ENCODE measurements at regions not wholly inside any gene's neighbourhood (a gene's known extent, or its start where the extent isn't known, plus 50 kb on each side); places are given as distances from the start of the nearest gene placed in this dataset.
"Not testable (repeated sequence)": the region's sequence is repeated elsewhere in the genome, so short reads cannot be mapped to it uniquely, and the experiment has no call there.

DNA sequence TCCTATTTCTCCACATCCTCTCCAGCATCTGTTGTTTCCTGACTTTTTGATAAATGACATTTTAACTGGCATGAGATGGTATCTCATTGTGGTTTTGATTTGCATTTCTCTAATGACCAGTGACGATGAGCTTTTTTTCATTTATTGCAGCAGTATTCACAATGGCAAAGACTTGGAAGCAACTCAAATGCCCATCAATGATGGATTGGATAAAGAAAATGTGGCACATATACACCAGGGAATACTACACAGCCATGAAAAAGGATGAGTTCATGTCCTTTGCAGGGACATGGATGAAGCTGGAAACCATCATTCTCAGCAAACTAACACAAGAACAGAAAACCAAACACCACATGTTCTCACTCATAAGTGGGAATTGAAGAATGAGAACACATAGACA lies 329.0 kb upstream of the DAB2 start:
- not testable (repeated sequence) for DNase-seq (ENCODE audit: low spot score)

DNA sequence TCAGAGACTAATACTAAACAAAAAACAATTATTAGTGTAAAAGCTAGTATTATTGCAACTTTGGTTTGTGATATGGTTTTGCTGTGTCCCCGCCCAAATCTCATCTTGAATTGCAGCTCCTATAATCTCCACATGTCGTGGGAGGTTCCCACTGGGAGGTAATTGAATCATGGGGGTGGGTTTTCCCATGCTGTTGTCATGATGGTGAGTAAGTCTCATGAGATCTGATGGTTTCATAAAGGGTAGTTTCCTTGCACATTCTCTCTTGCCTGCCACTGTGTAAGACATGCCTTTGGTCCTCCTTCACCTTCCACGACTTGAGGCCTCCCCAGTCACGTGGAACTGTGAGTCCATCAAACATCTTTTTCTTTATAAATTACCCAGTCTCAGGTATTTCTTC lies 325.9 kb upstream of the DAB2 start:
- no peak for DNase-seq (ENCODE audit: low spot score)

DNA sequence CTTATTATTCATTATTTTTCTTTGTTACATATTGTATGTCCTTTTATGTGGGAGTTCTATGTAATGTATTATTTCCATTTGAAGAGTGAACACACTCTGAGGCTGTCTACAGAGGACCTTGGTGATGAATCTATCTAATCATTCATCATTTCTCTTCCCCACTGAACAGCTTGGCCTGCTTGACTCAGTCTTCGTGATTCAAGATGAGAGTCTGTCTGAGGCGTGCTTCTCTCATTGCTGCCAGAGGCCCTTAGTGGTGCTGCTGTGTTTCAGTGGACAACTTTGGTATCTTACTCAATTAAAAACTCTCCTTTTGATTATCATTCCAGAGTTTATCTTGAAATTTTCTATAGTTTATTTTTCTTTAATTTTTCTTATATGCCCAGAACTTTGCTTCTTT lies 318.1 kb upstream of the DAB2 start:
- DNase-seq (ENCODE audit: low spot score): no peak

DNA sequence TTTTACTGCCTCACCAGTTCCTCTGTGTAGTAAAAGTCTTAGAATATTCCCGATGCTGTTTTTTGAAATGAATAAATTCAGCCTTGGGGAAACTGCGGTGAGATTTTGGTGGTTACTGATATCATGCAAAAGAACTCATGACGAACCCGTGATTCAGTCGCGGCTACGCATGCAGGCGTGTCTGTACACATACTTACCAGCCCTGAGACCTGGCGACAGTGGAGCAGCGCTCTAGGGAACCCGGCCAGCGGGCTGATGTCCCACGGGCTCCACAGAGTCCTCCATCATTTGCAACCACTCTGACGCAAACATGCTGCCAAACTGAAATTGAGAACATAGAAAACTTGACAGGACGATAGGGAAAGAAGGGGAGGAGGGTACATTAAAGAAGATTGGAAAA lies 315.6 kb upstream of the DAB2 start:
- DNase-seq (ENCODE audit: low spot score): no peak

DNA sequence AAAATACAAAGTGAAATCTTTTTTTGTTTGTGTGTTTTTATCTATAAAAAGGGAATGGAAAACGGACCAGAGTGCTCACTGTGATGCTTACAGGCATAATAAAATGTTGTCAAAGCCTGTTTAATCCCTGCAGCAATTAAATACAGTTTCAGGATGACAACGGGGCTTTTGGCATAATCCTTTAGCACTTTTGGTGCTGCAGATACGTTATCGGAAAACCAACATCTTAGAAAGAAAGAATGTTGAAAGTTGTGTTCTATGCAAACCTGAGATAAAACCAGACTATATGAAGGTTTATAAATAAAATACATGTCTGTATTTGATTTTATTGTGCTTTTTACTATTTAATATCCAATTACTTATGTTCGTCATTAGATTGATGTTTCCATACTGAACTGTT lies 307.4 kb upstream of the DAB2 start:
- no peak for DNase-seq (ENCODE audit: low spot score)

DNA sequence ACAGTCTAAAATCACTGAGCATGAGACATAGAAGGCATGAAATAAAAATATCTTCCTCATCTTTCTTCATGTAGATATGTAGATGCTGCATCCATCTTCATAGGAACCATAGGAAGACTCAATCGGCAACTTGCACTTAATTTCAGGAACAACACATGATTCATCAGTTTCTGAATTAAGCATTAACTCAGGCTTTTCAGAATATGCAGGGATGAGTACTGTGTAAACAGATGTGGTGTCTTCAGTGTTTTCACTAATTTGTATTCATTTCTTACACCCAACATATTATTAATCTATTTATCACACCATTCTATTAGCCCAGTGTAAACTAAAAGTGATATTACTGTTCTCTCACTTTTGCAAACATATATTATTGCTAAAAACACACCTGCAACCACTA lies 305.9 kb upstream of the DAB2 start:
- DNase-seq (ENCODE audit: low spot score): no peak

DNA sequence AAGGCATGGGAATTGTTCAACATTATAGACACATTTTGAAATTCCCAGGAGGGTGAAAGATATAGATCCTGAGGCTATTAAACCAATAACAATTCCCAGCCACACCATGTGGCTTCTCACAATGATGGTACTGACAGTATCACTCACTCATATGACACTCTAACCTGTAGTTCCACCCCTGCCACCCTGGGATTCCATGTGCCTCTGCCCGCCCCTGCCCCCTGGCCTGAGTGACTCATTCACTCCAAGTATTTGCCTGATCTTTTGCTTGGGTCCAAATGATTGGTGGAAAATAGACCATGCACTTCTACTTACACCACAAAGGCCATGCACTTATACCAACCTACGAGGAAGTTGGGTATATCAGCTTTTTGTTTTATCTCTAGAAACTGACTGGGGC lies 305.2 kb upstream of the DAB2 start:
- DNase-seq (ENCODE audit: low spot score): no peak

DNA sequence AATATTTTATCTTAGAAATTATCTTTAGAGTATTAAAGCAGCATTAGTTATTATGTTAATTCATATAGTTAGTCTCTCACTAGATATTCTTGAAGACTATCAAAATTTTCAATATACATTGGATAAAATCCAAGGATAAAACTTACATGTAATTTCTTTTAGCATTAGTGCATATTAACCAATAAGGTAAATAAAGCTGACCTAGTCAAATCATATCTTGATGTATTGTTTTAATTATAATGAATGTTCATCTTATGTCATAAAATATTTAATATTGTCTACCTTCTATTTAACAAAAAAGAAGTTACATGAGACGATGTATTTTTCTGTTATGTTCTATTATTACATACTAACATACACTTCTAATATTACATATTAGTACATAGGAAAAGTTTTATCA lies 301.7 kb upstream of the DAB2 start:
- no peak for DNase-seq (ENCODE audit: low spot score)

DNA sequence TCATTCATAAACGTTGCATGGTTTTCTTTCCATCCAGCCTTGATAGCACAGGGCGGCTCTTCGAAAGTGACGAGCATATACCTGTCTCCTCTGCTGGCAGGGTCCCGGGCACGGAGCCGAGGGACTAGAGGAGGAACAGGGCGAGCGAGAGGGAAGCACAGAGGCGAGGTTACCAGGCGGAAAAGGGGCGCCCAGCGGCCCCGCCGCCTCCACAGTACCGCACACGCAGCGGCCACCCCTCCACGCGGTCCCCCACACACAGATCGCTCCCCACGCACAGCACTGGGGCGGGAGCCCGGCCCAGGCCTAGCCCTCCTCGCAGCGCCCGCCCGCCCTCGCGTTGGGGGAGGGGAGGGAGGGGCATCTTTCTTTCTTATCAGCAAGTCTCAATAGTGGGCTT lies 296.6 kb upstream of the DAB2 start:
- no peak for DNase-seq (ENCODE audit: low spot score)

DNA sequence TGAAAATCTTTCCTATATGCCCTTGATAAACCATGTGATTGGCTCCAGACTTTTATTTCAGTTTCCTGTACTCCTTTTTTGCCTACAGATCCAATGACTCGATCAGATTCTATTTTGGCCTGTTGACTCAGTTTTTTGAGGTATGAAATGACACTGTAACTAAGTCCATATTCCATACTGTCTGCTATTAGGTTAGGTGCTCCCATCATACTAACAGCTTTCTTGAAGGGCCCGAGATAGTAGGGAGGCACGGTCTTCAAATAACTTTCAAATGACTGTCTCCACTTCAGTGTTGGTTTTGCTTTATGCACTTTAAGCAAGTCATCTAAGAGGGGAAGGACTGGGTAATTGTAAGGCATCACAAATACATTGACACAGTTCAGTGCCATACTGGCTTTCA lies 295.4 kb upstream of the DAB2 start:
- DNase-seq (ENCODE audit: low spot score): no peak

DNA sequence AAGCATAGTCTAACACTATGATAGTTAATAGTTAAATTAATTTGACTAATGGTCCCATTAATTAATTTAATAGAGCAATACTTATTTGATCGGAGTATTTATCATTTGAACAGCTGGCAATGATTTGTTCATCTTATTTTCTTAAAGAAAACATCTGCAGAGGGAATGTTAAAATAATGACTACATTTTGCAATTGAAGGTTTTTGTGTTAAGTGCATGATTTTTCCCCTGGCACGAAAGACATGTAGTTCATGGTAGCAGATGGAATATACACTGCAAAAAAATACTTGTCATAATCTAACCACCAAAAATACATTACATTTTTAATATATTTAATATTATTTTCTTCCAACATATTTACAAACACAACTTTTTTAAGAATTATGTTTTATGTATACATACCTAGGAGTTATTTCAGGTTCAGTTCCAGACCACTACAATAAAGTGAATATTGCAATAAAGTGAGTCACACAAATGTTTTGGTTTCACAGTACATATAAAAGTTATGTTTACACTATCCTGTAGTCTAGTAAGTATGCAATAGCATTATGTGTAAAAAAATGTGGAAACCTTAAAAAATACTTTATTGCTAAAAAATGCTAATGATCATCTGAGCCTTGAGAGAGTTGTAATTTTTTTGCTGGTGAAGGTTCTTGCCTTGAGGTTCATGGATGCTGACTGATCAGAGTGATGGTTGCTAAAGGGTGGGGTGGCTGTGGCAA lies 292.6 kb upstream of the DAB2 start:
- no peak for DNase-seq (ENCODE audit: low spot score)

DNA sequence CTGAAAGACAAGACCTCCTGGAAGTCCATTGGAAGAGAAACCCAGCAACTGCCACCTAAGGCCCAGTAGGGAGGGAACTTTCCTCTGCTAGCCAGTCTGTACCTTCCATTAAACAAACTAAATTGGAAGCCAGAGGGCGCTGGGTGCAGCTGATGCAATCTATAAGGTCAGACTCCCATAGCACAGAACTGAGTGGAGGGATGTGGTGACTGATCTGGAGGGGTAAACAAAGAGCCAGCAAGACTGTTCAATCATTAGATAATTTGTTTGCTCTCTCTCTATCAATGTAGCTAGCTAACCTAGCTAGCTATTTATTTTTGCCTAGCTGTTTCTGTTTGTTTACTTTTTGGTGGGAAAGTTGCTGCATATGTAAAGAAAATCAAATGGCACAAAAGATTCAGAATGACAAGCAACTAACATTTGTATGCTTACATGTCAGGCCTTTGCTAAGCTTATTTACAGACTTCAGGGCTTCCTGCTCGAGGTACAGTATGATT lies 291.8 kb upstream of the DAB2 start:
- DNase-seq (ENCODE audit: low spot score): no peak

DNA sequence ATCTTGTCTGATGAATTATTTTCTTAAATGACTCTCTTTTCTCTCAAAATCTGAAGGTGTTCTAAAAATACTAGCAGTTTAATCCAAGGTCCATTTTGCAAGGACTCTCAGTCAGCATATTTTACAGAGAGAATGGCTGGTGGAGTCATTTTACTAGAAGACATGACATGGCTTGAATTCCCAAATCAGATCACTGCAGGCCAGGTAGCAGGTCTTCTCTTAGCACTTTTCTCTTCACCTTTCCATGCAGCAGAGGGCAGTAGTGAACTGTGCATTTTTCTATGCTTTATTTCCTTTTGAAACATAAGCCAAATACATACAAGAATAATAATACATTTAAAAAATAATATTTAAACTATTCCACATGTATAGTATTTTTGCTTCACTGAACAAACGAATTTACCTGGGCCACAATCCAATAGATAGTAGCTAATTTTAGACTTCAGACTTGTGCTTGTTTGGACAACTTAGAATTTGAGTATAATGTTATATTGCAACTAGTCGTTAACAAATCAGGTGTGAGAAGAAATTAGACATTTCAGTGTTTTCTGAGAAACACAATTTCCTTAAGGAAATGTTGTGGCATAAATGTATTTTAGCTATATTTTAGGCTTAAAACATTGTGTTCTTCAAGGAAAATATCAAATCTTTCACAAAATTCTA lies 289.4 kb upstream of the DAB2 start:
- no peak for DNase-seq (ENCODE audit: low spot score)

DNA sequence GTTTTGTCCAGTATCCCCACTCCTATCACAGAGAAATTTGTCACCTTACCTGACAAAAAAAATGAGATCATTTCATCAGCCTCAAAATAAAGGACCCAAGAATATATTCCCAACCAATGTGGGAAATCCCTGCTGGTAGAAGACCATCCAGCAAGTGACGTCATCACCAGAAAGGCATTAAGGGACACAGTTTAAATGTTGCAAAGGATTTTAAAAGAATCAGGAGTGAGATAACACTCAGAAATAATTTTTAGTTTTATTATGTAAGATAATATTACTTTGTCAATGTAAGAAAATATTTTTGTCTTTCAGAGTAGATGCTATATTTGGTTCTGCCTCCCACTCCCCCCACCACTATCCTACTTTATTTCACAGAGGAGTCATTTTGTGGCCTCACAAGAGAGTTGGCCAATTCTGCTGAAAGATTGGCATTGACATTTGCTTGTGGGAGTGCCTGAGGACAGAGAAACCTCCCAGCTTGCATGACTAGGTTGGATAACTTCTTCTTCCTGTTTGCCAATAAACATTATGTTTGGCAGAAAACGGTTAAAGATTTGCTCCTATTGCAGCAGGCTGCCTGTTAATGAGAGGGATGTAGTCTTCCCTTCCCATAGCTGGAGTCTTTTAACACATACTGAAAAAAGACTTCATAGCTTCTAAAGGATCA lies 288.6 kb upstream of the DAB2 start:
- no peak for DNase-seq (ENCODE audit: low spot score)

DNA sequence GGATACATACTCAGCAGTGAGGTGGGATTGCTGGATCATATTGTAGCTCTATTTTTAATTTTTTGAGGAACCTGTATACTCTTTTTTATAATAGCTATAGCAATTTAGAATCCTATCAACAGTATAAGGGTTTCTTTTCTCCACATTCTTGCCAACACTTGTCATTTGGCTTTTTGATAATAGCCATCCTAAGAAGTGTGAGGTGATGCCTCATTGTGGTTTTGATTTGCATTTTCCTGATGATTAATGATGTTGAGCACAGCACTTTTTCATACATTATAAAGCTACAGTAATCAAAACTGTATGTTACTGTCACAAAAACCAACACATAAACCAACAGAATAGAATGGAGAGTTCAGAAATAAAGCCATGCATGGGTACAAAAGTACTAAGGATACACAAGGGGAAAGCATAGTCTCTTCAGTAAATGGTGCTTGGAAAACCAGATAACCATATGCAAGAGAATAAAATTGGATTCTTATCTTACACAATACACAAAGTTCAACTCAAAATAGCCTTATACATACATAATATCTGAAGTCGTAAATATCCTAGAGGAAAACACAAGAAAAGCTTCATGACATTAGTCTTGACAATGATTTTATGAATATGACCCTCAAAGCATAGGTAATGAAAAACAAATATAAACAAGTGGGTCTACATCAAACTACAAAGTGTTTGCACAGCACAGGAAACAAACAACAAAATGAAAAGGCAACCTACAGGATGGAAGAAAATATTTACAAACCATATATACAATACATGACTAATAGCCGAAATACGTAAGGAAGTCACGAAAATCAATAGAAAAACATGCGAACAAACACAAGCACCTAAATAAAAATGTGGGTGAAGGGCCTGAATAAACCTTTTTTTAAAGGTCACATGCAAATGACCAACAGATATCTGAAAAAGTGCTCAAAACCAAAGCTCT lies 287.8 kb upstream of the DAB2 start:
- DNase-seq (ENCODE audit: low spot score): no peak

DNA sequence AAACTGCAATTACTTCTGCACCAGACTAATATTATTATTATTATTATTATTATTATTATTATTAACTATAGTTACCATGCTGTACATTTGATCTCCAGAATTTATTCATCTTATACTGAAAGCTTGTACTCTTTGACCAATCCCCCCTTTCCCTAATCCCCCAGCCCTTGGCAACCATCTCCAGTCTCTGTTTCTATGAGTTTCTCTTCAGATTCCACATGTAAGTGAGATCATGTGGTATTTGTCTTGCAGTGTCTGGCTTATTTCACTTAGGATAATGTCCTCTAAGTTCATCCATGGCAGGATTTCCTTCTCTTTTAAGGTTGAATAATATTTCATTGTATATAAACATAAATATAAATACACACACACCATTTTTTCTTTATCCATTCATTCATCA lies 287.0 kb upstream of the DAB2 start:
- DNase-seq (ENCODE audit: low spot score): no peak

DNA sequence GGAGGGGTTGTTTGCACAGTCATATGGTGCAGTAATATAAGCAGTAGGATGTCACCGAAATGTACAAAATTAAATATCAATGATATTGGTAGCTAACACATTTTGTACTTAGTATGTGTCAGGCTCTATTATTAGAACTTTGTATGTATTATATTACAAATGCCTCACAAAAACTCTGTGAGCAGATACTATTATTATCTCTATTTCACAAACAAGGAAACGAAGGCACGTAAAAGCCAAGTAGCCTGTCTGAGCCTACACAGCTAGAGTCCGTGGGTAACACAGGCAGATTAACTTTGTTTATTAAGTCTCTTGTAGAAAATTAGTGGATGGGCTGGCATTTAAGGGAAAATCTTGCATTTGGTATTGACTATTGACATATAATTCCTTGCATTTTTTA lies 284.3 kb upstream of the DAB2 start:
- DNase-seq (ENCODE audit: low spot score): no peak

DNA sequence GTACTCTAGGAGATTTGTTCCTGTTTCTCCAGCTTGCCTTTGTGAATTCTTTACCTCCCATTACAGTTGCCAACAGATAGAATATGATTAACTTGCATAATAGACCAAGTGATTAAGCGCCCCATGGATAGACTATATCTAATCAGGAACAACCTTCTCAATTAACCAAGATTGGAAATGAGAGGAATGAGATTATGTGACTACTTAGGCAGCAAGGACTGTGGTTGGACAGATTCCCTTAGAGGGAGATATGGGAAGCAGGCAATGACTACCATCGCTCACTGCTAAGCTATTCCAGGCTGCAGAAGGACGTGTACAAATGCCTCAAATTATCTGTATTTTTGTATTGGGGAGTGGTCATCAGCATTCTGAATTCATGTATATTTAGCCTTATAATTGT lies 278.1 kb upstream of the DAB2 start:
- no peak for DNase-seq (ENCODE audit: low spot score)

DNA sequence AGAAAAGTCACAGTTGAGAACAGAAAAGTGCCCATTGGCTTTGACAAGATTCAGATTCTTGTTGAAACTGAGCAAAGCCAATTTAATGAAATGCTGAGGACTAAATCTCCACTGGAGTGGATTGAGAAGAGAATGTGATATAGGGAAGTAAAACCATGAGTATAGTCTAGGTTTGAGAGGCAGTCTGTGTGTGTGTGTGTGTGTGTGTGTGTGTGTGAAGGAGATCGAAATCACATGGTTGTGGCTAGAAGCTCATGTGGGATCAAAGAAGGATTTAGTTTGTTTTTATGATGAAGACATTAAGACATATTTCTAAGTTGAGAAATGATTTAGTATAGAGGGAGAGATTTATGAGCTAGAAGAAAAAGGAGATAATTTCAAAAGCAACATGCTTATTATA lies 275.7 kb upstream of the DAB2 start:
- DNase-seq (ENCODE audit: low spot score): no peak

DNA sequence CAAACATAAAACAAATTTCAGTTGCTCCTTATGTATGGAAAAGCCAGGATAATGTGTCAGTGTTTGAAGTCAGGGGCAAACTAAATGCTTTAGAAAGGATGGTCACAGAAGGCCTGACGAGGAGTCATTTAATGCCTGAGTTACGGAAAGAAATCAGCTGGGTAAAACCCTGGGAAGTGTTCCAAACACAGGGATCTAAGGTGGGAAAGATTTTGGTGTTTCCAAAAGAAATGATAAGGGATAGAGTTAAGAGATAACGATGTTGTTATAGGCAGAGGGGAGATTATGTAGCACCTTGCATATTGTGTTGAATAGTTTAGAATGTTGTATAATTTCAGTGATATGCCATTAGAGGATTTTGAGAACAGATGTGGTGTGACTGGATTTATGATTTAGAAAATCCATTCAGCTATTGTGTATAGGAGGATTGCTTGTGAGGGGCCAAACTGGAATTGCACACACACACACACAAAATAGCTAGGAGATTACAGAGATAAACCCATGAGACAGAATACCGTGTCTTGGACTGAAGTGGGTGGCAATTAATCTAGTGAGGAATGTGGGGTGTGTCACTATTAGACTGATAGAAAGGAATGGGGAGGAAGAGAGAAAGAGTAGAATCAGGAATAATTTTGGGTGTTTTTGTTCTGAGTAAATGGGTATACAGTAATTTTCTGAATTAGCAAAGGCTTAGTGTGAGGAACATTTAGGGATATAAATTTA lies 274.2 kb upstream of the DAB2 start:
- DNase-seq (ENCODE audit: low spot score): no peak

DNA sequence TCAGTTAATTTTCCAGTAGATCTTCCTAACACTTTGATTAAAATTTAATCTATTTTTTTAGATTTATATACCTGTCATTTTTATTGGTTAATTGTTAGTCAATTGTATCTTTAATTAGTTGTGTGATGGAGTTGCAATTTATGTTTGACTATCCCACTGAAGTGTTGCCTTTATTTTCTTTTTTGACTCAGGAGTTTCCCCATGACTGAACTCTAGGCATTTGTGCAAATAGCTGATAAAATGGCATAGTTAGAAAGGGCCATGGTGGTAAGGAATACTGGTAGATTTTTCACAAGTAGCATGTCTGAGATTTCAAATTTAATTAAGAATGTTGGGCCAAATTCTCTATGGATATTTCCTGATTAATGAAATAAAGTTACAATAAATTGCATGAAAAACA lies 273.1 kb upstream of the DAB2 start:
- no peak for DNase-seq (ENCODE audit: low spot score)
